Peyer's patch (tissue), 4 donors: ENCODE measurements at regions not wholly inside any gene's neighbourhood (a gene's known extent, or its start where the extent isn't known, plus 50 kb on each side); places are given as distances from the start of the nearest gene placed in this dataset.

ENCODE experiments used
- CTCF ChIP-seq, 6 experiments: fragments of 450-650 bp in 4 of 6; fragments of 200-600 bp in 2 of 6; sonication (generic) in 1 of 6; IDR thresholded peaks; one replicate each; pipeline ENCODE4 v1.5.1; 2017 to 2019; ENCODE audit warnings: antibody characterized with exemption in 6 of 6, mild to moderate bottlenecking in 3 of 6, moderate library complexity in 1 of 6
- POLR2A ChIP-seq, 2 donors: fragments of 450-650 bp; IDR thresholded peaks; one replicate each; pipeline ENCODE4 v1.5.1; 2017; ENCODE audit warnings: antibody characterized with exemption in 2 of 2, mild to moderate bottlenecking in 2 of 2, moderate library complexity in 2 of 2

- no peak for TF ChIP-seq CTCF (IDR thresholded peaks at IDR 0.05)
- no peak for TF ChIP-seq POLR2A (IDR thresholded peaks at IDR 0.05)
Observed at GRCh38 chr18:56139372-56139771, 499.0 kb downstream of the TXNL1 start.
